ENCODE measurements at regions not wholly inside any gene's neighbourhood (a gene's known extent, or its start where the extent isn't known, plus 50 kb on each side); places are given as distances from the start of the nearest gene placed in this dataset.

- no peak for TF ChIP-seq ZNF75D (CRISPR knock-in tag; IDR thresholded peaks at IDR 0.05; ENCODE audit: borderline replicate concordance)
- TF ChIP-seq ZNF251 (CRISPR knock-in tag; IDR thresholded peaks at IDR 0.05), result no peak
- TF ChIP-seq, protein P1, sequence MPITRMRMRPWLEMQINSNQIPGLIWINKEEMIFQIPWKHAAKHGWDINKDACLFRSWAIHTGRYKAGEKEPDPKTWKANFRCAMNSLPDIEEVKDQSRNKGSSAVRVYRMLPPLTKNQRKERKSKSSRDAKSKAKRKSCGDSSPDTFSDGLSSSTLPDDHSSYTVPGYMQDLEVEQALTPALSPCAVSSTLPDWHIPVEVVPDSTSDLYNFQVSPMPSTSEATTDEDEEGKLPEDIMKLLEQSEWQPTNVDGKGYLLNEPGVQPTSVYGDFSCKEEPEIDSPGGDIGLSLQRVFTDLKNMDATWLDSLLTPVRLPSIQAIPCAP (CRISPR knock-in tag; IDR thresholded peaks at IDR 0.05; ENCODE audit: low read depth), result no peak
- TF ChIP-seq ADNP (CRISPR knock-in tag; IDR thresholded peaks at IDR 0.05), result no peak
- no peak for TF ChIP-seq RERE (CRISPR knock-in tag; IDR thresholded peaks at IDR 0.05; ENCODE audit: low read depth)
- TF ChIP-seq ZNF562 (CRISPR knock-in tag; IDR thresholded peaks at IDR 0.05; ENCODE audit: borderline replicate concordance), result no peak
- TF ChIP-seq CBX5 (CRISPR knock-in tag; IDR thresholded peaks at IDR 0.05; ENCODE audit: borderline replicate concordance), result no peak
- TF ChIP-seq ZNF33A (CRISPR knock-in tag; IDR thresholded peaks at IDR 0.05; ENCODE audit: borderline replicate concordance), result no peak
- TF ChIP-seq TAF1 (CRISPR knock-in tag; IDR thresholded peaks at IDR 0.05), result no peak
- no peak for TF ChIP-seq ZNF367 (CRISPR knock-in tag; IDR thresholded peaks at IDR 0.05; ENCODE audit: borderline replicate concordance)
- no peak for TF ChIP-seq ARID3A (IDR thresholded peaks at IDR 0.05; ENCODE audit: low read depth, low read length)
- no peak for TF ChIP-seq SP140L (CRISPR knock-in tag; IDR thresholded peaks at IDR 0.05; ENCODE audit: borderline replicate concordance)
- no peak for TF ChIP-seq TSC22D2 (CRISPR knock-in tag; IDR thresholded peaks at IDR 0.05; ENCODE audit: borderline replicate concordance)
- TF ChIP-seq NPAS2 (CRISPR knock-in tag; IDR thresholded peaks at IDR 0.05; ENCODE audit: borderline replicate concordance), result no peak
- no peak for TF ChIP-seq ZNF619 (CRISPR knock-in tag; IDR thresholded peaks at IDR 0.05)
- TF ChIP-seq ZNF543 (CRISPR knock-in tag; IDR thresholded peaks at IDR 0.05), result no peak
- no peak for TF ChIP-seq ZSCAN25 (CRISPR knock-in tag; IDR thresholded peaks at IDR 0.05)
- no peak for TF ChIP-seq ZNF224 (CRISPR knock-in tag; IDR thresholded peaks at IDR 0.05)
- TF ChIP-seq E2F1 (CRISPR knock-in tag; IDR thresholded peaks at IDR 0.05), result no peak
- TF ChIP-seq ZNF704 (CRISPR knock-in tag; IDR thresholded peaks at IDR 0.05; ENCODE audit: borderline replicate concordance), result no peak
- no peak for TF ChIP-seq KDM2A (CRISPR knock-in tag; IDR thresholded peaks at IDR 0.05; ENCODE audit: borderline replicate concordance, low read depth)
- TF ChIP-seq ATM (IDR thresholded peaks at IDR 0.05; ENCODE audit: borderline replicate concordance), result no peak
Observed at GRCh38 chr4:10320130-10320529, 137.1 kb downstream of the ZNF518B start (continued).
